Panc1 (cell line): ENCODE measurements at regions not wholly inside any gene's neighbourhood (a gene's known extent, or its start where the extent isn't known, plus 50 kb on each side); places are given as distances from the start of the nearest gene placed in this dataset.

ENCODE experiments used
- ATAC-seq: fragments of 200-7000 bp; cut with Tn5 transposase; 2 replicates; pipeline ENCODE4 v1.9.1; 2020; ENCODE audit warnings: mild to moderate bottlenecking, moderate library complexity
- BruUV-seq: library from RNA; stranded (reverse); fragments of 400-500 nt; replicated peaks from 2 replicates; lab custom pipeline; 2021; lab: Mats Ljungman, UMichigan
- CTCF ChIA-PET: fragments of 300-600 bp; sonication (Branson Sonifier 250); formaldehyde crosslinking; loops from one replicate; lab custom pipeline; 2022; ENCODE audit warnings: antibody characterized with exemption; lab: Charles Lee
- POLR2A ChIA-PET: fragments of 300-600 bp; sonication (Branson Sonifier 250); formaldehyde crosslinking; loops from one replicate; lab custom pipeline; 2022; ENCODE audit warnings: antibody characterized with exemption; lab: Charles Lee
- DNase-seq: peaks from one replicate; pipeline ENCODE4 v3.0.0-alpha.2; 2010; ENCODE audit warnings: low read depth, low spot score
- H3K27ac ChIP-seq: 2 replicates; pipeline ENCODE4 v1.5.1; 2011; ENCODE audit warnings: mild to moderate bottlenecking, low read length, inconsistent platforms
- H3K27me3 ChIP-seq: fragments of 200-500 bp; sonication (Bioruptor generic); 2 replicates; pipeline ENCODE4 v1.6.0; 2014; ENCODE audit warnings: low read length, inconsistent platforms; ENCODE audit not compliant: control insufficient read depth, insufficient read depth
- H3K36me3 ChIP-seq: fragments of 200-500 bp; sonication (Bioruptor generic); 2 replicates; pipeline ENCODE4 v1.5.1; 2014; ENCODE audit warnings: inconsistent platforms, mild to moderate bottlenecking, low read length, moderate library complexity; ENCODE audit not compliant: control insufficient read depth, insufficient read depth
- H3K4me1 ChIP-seq: 2 replicates; pipeline ENCODE4 v1.5.1; 2011; ENCODE audit warnings: inconsistent platforms, mild to moderate bottlenecking, low read length, moderate library complexity; ENCODE audit not compliant: control insufficient read depth, insufficient read depth
- H3K4me3 ChIP-seq, 2 experiments: 2 replicates each; pipeline ENCODE4 v1.5.1; 2011 to 2012; ENCODE audit warnings: low read depth in 2 of 2, low read length in 2 of 2, mild to moderate bottlenecking in 2 of 2, inconsistent platforms in 1 of 2, moderate library complexity in 1 of 2
- H3K9me3 ChIP-seq: fragments of 200-500 bp; sonication (Bioruptor generic); 2 replicates; pipeline ENCODE4 v1.5.1; 2014; ENCODE audit warnings: low read depth, mild to moderate bottlenecking, inconsistent platforms, low read length, moderate library complexity; ENCODE audit not compliant: control insufficient read depth, insufficient read depth
- POLR2AphosphoS5 ChIP-seq: IDR thresholded peaks from 2 replicates; pipeline ENCODE4 v1.6.1; 2012; ENCODE audit warnings: mild to moderate bottlenecking, low read depth, low read length, moderate library complexity
- SIN3A ChIP-seq: IDR thresholded peaks from 2 replicates; pipeline ENCODE4 v1.6.1; 2012; ENCODE audit warnings: low read depth, mild to moderate bottlenecking, low read length, moderate library complexity, borderline replicate concordance; ENCODE audit not compliant: insufficient read depth
- TCF7L2 ChIP-seq: IDR thresholded peaks from 2 replicates; pipeline ENCODE4 v1.6.1; 2011; ENCODE audit warnings: mild to moderate bottlenecking, low read depth, low read length, inconsistent platforms
- in situ Hi-C: cut with HindIII; loops from 2 replicates; pipeline ENCODE4 v1.10.0; 2016; ENCODE audit warnings: low sequenced_read_pairs, low pct_unique_long_range_greater_than_20kb
- intact Hi-C: fragments of 100-400 bp; cut with micrococcal nuclease; formaldehyde crosslinking; loops from one replicate; pipeline ENCODE4 v1.10.0; 2022; ENCODE audit not compliant: unreplicated experiment
- TF ChIP-seq, protein P1 (sequence below): fragments of 450-650 bp; IDR thresholded peaks from 2 replicates; pipeline ENCODE4 v1.5.1; 2017; ENCODE audit warnings: mild to moderate bottlenecking
- TF ChIP-seq, protein P2 (sequence below), 2 experiments: IDR thresholded peaks; 2 replicates each; pipeline ENCODE4 v1.6.1; 2011 to 2012; ENCODE audit warnings: low read depth in 2 of 2, control low read depth in 1 of 2, low read length in 1 of 2, mild to moderate bottlenecking in 1 of 2, moderate library complexity in 1 of 2; ENCODE audit not compliant: insufficient read depth in 1 of 2

DNA sequence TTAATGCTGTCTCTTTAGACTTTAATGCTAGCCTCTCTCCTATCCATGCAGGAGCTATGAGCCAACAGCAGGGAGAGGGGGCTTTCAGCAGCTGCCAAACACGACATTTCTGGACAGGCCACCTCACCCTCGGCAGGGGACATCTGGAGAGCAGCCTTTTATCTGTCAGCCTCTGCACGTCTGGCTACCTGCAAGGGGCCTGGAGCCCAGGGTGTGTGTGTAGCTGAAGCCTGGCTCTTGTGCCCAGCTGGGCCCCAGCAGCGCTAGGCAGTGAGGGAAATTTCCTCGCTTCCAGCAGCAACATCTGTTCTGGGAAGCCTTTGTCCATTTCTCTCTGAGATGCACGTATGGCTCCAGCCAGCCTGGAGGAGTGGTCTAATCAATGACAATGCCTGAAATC lies 728.7 kb upstream of the ID2 start:
- intact Hi-C loops (no loop called here), in situ Hi-C loops (no loop called here)
- no peak overlapping the region for H3K4me3 ChIP-seq
- no peaks in the 10 kb centered on the region for H3K36me3 ChIP-seq
- ChIA-PET CTCF (no interaction called here), POLR2A (no interaction called here)
- H3K27me3 ChIP-seq, result peaks cover 2% of the 10 kb centered on the region; the same call in 1 of the 2 replicates
- TF ChIP-seq, protein P1, sequence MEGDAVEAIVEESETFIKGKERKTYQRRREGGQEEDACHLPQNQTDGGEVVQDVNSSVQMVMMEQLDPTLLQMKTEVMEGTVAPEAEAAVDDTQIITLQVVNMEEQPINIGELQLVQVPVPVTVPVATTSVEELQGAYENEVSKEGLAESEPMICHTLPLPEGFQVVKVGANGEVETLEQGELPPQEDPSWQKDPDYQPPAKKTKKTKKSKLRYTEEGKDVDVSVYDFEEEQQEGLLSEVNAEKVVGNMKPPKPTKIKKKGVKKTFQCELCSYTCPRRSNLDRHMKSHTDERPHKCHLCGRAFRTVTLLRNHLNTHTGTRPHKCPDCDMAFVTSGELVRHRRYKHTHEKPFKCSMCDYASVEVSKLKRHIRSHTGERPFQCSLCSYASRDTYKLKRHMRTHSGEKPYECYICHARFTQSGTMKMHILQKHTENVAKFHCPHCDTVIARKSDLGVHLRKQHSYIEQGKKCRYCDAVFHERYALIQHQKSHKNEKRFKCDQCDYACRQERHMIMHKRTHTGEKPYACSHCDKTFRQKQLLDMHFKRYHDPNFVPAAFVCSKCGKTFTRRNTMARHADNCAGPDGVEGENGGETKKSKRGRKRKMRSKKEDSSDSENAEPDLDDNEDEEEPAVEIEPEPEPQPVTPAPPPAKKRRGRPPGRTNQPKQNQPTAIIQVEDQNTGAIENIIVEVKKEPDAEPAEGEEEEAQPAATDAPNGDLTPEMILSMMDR, result no peak
- TF ChIP-seq TCF7L2, result no peak
- TF ChIP-seq, protein P2, sequence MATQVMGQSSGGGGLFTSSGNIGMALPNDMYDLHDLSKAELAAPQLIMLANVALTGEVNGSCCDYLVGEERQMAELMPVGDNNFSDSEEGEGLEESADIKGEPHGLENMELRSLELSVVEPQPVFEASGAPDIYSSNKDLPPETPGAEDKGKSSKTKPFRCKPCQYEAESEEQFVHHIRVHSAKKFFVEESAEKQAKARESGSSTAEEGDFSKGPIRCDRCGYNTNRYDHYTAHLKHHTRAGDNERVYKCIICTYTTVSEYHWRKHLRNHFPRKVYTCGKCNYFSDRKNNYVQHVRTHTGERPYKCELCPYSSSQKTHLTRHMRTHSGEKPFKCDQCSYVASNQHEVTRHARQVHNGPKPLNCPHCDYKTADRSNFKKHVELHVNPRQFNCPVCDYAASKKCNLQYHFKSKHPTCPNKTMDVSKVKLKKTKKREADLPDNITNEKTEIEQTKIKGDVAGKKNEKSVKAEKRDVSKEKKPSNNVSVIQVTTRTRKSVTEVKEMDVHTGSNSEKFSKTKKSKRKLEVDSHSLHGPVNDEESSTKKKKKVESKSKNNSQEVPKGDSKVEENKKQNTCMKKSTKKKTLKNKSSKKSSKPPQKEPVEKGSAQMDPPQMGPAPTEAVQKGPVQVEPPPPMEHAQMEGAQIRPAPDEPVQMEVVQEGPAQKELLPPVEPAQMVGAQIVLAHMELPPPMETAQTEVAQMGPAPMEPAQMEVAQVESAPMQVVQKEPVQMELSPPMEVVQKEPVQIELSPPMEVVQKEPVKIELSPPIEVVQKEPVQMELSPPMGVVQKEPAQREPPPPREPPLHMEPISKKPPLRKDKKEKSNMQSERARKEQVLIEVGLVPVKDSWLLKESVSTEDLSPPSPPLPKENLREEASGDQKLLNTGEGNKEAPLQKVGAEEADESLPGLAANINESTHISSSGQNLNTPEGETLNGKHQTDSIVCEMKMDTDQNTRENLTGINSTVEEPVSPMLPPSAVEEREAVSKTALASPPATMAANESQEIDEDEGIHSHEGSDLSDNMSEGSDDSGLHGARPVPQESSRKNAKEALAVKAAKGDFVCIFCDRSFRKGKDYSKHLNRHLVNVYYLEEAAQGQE (IDR thresholded peaks at IDR 0.05; ENCODE audit: insufficient read depth in 1 of 2, low read depth in 2 of 2, low read length in 1 of 2), result no peak
- no peak for TF ChIP-seq SIN3A
- TF ChIP-seq POLR2AphosphoS5, result no peak
- no TSS peak for BruUV-seq
- no peak overlapping the region for H3K27ac ChIP-seq
- no peak for ATAC-seq
- DNase-seq, result no peak
- H3K4me1 ChIP-seq, result no peaks in the 10 kb centered on the region
- no peaks in the 10 kb centered on the region for H3K9me3 ChIP-seq

DNA sequence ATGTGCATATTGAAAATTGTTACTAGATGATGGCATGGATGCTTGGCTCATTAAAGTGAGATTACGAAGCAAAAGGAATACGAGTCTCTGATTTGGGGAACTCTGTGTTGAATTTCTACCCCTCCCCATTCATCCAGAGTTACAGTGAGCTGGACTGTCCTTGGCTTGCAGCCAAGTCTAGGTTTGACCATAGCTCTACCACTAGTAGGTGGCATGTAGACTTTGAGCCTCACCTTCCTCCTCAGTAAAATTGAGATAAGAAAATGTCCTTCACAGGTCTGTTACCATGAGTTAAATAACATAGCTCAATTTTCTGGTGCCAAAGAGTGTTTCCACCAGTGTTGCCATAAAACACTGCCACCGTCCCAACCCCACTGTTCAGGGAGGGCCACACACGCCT lies 727.6 kb upstream of the ID2 start:
- Histone ChIP-seq H3K4me3 (no peak overlapping the region), H3K9me3 (no peaks in the 10 kb centered on the region), H3K4me1 (no peaks in the 10 kb centered on the region), H3K27ac (no peak overlapping the region), H3K27me3 (peaks cover 2% of the 10 kb centered on the region; the same call in 1 of the 2 replicates), H3K36me3 (no peaks in the 10 kb centered on the region)
- DNase-seq (no peak), ATAC-seq (no peak)
- intact Hi-C loops, result no loop called here
- CTCF ChIA-PET, result no interaction called here
- POLR2A ChIA-PET, result no interaction called here
- TF ChIP-seq, protein P2 (IDR thresholded peaks at IDR 0.05; ENCODE audit: insufficient read depth in 1 of 2, low read depth in 2 of 2, low read length in 1 of 2), result no peak
- TF ChIP-seq TCF7L2, result no peak
- TF ChIP-seq POLR2AphosphoS5, result no peak
- TF ChIP-seq, protein P1, result no peak
- no peak for TF ChIP-seq SIN3A
- BruUV-seq, result no TSS peak
- in situ Hi-C loops, result no loop called here
